ENCODE measurements at regions not wholly inside any gene's neighbourhood (a gene's known extent, or its start where the extent isn't known, plus 50 kb on each side); places are given as distances from the start of the nearest gene placed in this dataset.

DNA sequence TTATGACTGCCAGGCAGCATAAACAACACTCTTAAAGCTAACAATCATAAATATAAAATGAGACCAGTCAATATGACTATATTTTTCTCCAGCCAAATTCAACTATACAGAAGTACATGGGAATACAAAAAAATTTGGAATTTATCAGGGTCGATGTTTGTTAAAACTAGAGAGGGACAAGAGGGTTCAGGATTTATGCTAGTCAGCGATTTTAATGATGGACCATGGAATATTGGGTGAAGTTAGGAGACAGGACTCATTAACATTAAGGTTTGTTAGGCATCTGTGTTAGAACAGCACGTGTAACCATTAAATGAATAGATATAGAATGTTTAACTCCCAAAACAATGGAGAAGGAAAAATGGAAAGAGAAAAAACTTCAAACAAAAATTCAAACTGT lies 146.2 kb downstream of the SEM1 start:
- Histone ChIP-seq H3K27me3 (no peaks in the 10 kb centered on the region), H3K36me3 (no peaks in the 10 kb centered on the region), H3K4me3 (no peak overlapping the region), H3K27ac (no peak overlapping the region), H3K4me1 (no peaks in the 10 kb centered on the region), H3K9me3 (no peaks in the 10 kb centered on the region)
- WGBS, 2 donors = 57 to 60% methylated on average over 3 of the region's 3 CpGs
- TF ChIP-seq CTCF (IDR thresholded peaks at IDR 0.05) = no peak
- DNase-seq (no peak), FAIRE-seq (no peak), ATAC-seq (no peak)
- intact Hi-C loops (cut with DNase I) = no loop called here

DNA sequence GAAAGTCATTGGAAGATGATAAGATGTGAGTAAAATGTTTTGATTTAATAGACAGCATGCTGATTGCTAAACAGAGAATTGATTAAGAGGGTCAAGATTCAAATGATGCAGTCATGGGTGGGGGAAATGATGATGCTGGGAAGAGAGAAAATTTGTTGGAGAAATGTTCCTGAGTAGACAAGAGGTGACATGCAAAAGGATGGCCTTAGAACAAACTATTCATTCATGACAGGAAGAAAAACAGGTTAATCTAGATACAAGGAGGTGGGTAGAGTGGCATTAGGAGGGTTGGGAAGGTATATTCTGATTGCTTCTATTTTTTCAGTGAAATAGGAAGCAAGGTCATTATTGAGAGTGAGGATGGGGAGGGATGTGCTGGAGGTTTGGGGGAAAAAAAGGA lies 146.7 kb downstream of the SEM1 start:
- FAIRE-seq (no peak), DNase-seq (no peak), ATAC-seq (no peak)
- Histone ChIP-seq H3K36me3 (no peaks in the 10 kb centered on the region), H3K9me3 (no peaks in the 10 kb centered on the region), H3K4me3 (no peak overlapping the region), H3K27me3 (no peaks in the 10 kb centered on the region), H3K4me1 (no peaks in the 10 kb centered on the region), H3K27ac (no peak overlapping the region)
- intact Hi-C loops (cut with DNase I) = no loop called here
- TF ChIP-seq CTCF (IDR thresholded peaks at IDR 0.05) = no peak

DNA sequence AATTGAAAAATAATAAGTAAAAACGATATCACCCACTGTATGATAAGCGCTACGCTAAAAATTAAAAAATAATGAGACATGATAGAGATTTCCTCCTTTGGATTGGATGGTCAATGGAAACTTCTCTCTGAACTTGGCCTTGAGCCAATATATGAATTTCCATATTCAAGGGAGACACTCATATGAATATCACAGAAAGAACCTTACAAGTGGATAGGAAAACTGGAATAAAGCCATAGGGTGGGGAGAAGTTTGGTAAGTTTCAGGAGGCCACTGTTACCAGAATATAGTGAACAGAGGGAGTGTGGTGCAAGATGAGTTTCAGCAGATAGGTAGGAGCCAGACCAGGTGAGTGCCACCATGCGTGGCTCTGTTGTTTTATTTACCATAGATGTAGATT lies 147.2 kb downstream of the SEM1 start:
- Histone ChIP-seq H3K4me3 (no peak overlapping the region), H3K27ac (no peak overlapping the region), H3K4me1 (no peaks in the 10 kb centered on the region), H3K36me3 (no peaks in the 10 kb centered on the region), H3K9me3 (no peaks in the 10 kb centered on the region), H3K27me3 (no peaks in the 10 kb centered on the region)
- 55 to 61% methylated on average over 4 of the region's 4 CpGs for WGBS, 2 donors
- intact Hi-C loops (cut with DNase I) = no loop called here
- no peak for TF ChIP-seq CTCF (IDR thresholded peaks at IDR 0.05)
- no peak for DNase-seq
- FAIRE-seq = no peak
- no peak for ATAC-seq

DNA sequence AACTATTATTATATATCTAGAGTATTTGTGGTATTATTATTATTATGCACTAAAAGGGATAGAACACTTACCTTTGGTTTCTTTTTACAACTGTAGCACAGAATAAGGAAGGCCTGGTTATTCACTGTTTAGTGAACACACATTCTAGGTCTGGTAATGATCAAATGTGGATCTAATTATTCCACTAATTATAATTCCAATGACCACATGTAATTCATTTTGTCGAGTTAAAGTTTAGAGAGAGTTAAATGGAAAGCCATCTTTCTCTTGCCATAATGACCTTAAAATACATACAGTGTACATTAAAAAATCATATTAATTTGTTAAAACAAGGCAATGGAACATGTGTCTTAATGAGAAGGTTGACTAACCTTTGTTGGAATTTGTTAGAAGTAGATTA lies 147.8 kb downstream of the SEM1 start:
- no peaks in the 10 kb centered on the region for H3K36me3 ChIP-seq
- no peaks in the 10 kb centered on the region for H3K4me1 ChIP-seq
- intact Hi-C loops (cut with DNase I) = no loop called here
- TF ChIP-seq CTCF (IDR thresholded peaks at IDR 0.05) = no peak
- no peak for FAIRE-seq
- no peak for DNase-seq
- WGBS, 2 donors = 78 to 92% methylated on average over 1 of the region's 1 CpG
- H3K4me3 ChIP-seq = no peak overlapping the region
- no peak for ATAC-seq
- H3K9me3 ChIP-seq = no peaks in the 10 kb centered on the region
- no peak overlapping the region for H3K27ac ChIP-seq
- H3K27me3 ChIP-seq = no peaks in the 10 kb centered on the region

- ATAC-seq = no peak
- intact Hi-C loops (cut with DNase I) = no loop called here
- no peak for FAIRE-seq
Measured at GRCh38 chr7:96558530-96558929, 151.1 kb downstream of the SEM1 start.

More at GRCh38 chr7:96558530-96558929, 151.1 kb downstream of the SEM1 start:
- TF ChIP-seq CTCF (IDR thresholded peaks at IDR 0.05) = no peak
- no peak overlapping the region for H3K4me3 ChIP-seq
- H3K9me3 ChIP-seq = no peaks in the 10 kb centered on the region
- no peaks in the 10 kb centered on the region for H3K27me3 ChIP-seq
- no peaks in the 10 kb centered on the region for H3K4me1 ChIP-seq
- no peaks in the 10 kb centered on the region for H3K36me3 ChIP-seq
- H3K27ac ChIP-seq = no peak overlapping the region
- WGBS, 2 donors = 80 to 83% methylated on average over 2 of the region's 2 CpGs
- DNase-seq = no peak

Measured in pancreas (tissue), 10 donors.